ENCODE measurements at regions not wholly inside any gene's neighbourhood (a gene's known extent, or its start where the extent isn't known, plus 50 kb on each side); places are given as distances from the start of the nearest gene placed in this dataset.

DNA sequence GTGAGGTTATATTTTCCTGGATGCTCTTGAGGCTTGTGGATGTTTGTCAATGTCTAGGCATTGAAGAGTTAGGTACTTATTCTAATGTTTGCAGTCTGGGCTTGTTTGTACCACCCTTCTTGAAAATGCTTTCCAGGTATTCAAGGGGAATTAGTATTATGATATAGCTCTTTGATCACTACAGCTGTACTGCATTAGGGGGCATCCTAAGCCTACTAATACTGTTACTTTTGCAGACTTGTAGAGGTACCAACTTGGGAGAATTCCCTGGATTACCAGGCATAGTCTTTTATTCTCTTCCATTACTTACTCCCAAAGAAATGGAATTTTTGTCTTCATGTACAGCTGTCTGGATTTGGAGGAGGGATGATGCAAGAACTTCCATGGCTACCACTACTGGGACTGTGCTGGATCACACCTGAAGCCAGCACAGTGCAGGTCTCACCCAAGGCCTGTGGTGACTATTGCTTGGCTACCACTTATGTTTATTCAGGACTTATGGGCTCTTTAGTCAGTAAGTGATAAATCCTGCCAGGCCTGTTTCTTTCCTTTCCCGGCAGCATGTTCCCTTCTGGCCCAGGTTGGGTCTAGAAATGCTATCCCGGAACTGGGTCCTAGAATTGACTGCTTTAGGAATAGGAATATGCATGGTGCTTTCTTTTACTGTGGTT lies 402.9 kb downstream of the IL20RB start:
- H3K4me3 ChIP-seq (ENCODE audit: low read depth, low read length): no peak overlapping the region
- no peaks in the 10 kb centered on the region for H3K27me3 ChIP-seq (ENCODE audit: control insufficient read depth, insufficient read depth, low read length)
- H3K36me3 ChIP-seq (ENCODE audit: control insufficient read depth, insufficient read depth, low read length): no peaks in the 10 kb centered on the region
- DNase-seq (ENCODE audit: low read depth): no peak
- TF ChIP-seq CTCF (IDR thresholded peaks at IDR 0.05; ENCODE audit: insufficient read depth, low read length, poor library complexity, severe bottlenecking): no peak

DNA sequence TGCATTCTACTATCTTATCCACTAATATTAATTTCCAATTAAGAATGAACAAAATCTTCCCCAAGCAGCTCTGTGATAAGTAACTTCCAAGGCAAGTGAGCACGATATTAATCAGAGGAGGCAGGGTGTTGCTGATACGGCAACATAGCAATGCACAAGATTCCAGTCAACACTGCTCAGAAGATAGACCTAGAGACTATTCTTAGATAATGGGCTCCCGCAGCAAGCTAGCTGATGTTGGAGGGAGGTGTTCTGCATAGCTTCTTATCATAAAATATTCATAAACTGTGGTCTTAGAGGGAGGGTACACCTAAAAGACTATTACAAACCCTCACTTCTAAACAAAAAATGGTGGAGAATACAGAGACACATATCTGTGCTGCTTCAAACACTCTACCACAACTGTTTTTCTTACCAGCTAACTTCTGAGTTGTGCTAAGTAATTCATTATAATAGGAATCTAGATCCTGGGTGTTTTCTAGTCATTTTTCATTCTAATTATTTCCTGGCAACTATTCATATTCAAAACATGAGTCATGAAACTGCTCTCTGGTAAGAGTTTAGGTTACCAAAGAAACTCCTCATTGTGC lies 382.0 kb upstream of the SOX14 start:
- no peak for DNase-seq (ENCODE audit: low read depth)
- H3K36me3 ChIP-seq (ENCODE audit: control insufficient read depth, insufficient read depth, low read length): no peaks in the 10 kb centered on the region
- TF ChIP-seq CTCF (IDR thresholded peaks at IDR 0.05; ENCODE audit: insufficient read depth, low read length, poor library complexity, severe bottlenecking): no peak
- H3K27me3 ChIP-seq (ENCODE audit: control insufficient read depth, insufficient read depth, low read length): no peaks in the 10 kb centered on the region
- H3K4me3 ChIP-seq (ENCODE audit: low read depth, low read length): no peak overlapping the region

DNA sequence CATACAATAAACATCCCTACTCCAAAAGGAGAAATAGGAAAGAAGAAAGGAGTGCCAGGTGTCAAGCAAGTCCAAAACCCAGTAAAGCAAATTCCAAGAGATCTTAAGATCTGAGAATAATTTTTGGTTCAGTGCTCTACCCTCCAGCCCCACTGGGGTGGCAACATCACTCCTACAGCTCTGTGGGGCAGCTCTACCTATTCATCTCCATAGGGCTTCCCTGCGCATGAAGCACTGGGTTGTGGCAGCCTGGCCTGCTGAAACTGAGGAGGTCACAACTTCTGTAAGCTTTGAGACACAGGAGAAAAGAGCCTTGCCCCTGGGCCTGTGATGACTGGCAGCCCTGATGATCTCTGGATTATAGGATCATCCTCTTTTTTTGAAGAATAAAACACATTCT lies 378.2 kb upstream of the SOX14 start:
- no peaks in the 10 kb centered on the region for H3K27me3 ChIP-seq (ENCODE audit: control insufficient read depth, insufficient read depth, low read length)
- no peaks in the 10 kb centered on the region for H3K36me3 ChIP-seq (ENCODE audit: control insufficient read depth, insufficient read depth, low read length)
- DNase-seq (ENCODE audit: low read depth): no peak
- H3K4me3 ChIP-seq (ENCODE audit: low read depth, low read length): no peak overlapping the region
- TF ChIP-seq CTCF (IDR thresholded peaks at IDR 0.05; ENCODE audit: insufficient read depth, low read length, poor library complexity, severe bottlenecking): no peak

- no peak overlapping the region for H3K4me3 ChIP-seq (ENCODE audit: low read depth, low read length)
- no peak for TF ChIP-seq CTCF (IDR thresholded peaks at IDR 0.05; ENCODE audit: insufficient read depth, low read length, poor library complexity, severe bottlenecking)
- H3K36me3 ChIP-seq (ENCODE audit: control insufficient read depth, insufficient read depth, low read length): no peaks in the 10 kb centered on the region
- H3K27me3 ChIP-seq (ENCODE audit: control insufficient read depth, insufficient read depth, low read length): no peaks in the 10 kb centered on the region
- DNase-seq (ENCODE audit: low read depth): no peak
Observed at GRCh38 chr3:137409584-137409983, 354.5 kb upstream of the SOX14 start.

GRCh38 chr3:137410028-137410427 lies 354.1 kb upstream of the SOX14 start:
- no peaks in the 10 kb centered on the region for H3K36me3 ChIP-seq (ENCODE audit: control insufficient read depth, insufficient read depth, low read length)
- H3K4me3 ChIP-seq (ENCODE audit: low read depth, low read length): no peak overlapping the region
- no peaks in the 10 kb centered on the region for H3K27me3 ChIP-seq (ENCODE audit: control insufficient read depth, insufficient read depth, low read length)
- TF ChIP-seq CTCF (IDR thresholded peaks at IDR 0.05; ENCODE audit: insufficient read depth, low read length, poor library complexity, severe bottlenecking): no peak
- DNase-seq (ENCODE audit: low read depth): no peak
